ENCODE measurements at regions not wholly inside any gene's neighbourhood (a gene's known extent, or its start where the extent isn't known, plus 50 kb on each side); places are given as distances from the start of the nearest gene placed in this dataset.

DNA sequence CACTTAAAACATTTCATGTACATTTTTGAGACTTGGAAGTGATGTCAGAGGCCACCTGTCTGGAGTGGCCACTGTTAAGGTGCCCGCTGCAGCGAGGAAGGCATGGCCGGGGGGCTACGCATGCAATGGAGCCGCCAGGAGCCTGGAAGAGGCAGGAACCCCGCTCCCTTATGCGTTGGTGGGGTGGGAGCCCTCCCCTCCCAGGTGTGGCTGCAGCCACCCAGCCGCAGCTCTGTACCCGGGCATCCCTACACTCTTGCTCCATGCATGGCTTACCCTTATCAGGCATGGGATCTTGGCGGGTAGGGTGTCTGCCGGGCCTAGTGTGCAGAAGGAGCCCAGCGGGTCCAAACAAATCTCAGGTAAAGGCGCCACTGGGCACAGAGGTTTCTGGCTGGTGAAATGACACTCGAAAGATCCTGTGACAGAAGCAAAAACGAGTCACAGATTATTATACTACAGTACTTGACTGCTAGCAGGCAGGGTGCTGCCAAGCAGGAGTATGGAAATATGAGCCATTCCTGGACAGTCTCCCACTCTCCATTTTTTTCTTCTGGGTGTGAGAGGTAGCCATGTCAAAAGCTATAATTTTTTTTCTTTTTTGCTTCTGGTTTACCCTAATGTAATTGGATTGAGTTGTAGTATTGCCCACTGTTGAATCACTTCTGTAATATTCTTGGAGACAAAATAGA lies 1606.3 kb upstream of the MIR17HG start:
- peak; percentile 7 for DNase-seq

DNA sequence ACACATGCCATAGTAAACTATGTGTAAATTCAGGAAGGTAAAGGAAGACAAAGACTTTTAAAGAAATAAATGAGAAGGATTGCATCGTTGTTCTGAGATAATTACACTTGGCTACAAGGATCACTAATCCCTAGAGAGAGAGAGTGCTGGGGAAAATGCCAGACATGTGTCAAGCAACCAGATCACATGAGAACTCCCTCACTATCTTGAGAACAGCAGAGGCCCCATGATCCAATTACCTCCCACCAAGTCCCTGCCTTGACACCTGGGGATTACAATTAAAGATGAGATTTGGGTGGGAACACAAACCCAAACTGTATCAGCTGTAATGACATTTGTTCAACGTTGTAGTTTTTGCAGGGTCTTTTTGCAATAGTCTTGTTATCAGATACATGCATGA lies 1600.9 kb upstream of the MIR17HG start:
- DNase-seq, result peak; percentile 17

DNA sequence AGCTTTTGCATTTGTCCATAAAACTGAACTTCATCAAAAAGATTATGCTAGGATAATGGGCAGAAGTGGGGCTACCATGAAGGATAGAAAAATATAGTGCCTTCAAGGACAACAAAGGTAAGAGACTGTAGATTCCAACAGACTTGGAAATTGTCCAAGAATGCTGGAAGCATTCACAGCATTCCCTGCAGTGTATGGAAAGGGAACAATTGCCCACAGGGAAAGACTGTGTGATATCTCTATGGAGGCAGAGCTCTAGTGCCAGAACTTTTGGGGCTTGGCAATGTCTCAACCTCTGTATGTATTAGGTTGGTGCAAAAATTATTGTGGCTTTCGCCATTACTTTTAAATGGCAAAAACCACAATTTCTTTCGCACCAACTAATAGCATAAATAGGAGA lies 1598.8 kb upstream of the MIR17HG start:
- DNase-seq, result no peak

DNA sequence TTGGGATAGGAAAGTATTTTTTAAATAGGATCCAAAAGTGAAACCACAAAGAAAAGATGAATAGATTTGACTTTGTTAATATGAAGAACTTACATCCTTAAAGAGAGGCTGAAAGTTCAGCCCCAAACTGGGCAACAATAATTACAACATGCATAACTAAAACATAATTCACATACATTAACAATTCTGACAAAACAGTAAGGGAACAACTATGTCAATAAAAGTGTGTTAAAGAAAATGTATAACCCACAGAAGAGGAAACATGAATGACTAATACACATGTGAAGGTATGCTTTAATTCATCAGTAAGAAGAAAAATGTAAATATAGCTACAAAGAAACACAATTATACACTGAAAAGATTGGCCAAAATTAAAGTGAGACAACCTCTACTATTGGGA lies 1597.6 kb upstream of the MIR17HG start:
- DNase-seq, result no peak

DNA sequence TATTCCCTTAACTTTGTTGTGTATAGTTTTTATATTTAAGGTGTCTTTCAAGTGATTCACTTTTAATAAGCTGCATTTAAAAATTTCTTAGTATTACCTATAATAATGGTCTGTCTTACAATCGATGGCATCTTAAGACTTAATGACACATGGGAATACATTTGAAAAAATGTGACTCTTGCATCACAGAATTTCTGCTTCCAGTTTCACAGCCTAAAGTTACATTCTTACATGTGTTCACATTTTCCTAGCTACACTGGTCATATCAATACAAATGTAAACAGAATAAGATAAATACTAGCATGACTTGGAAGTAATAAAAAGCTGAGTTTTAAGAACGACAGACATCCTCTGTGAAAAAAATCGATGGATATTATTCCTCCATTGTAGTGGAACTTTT lies 1597.1 kb upstream of the MIR17HG start:
- DNase-seq, result no peak

DNA sequence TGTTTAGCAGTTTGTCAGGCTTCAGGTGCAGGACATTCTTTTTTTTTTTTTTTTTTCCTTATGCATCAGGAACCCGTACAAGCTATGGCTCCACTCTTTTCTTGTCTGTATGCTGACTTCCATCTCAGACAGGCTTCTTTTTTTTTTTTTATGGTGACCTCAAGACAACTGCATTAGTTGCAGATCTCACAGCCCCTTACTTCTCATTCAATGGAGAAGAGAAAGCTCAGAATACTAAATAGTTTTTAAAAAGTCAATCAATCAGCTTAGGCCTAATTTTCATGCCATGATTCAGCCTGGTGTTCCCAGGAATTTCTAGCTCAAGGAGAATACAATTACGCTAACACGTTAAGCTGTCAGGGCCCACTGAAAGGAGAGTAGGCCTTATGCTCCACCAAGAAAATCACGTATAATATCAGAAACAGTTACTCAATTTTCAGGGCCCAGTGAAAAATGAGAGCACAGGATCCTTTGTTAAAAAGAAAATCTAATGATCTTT lies 1596.0 kb upstream of the MIR17HG start:
- DNase-seq, result no peak

DNA sequence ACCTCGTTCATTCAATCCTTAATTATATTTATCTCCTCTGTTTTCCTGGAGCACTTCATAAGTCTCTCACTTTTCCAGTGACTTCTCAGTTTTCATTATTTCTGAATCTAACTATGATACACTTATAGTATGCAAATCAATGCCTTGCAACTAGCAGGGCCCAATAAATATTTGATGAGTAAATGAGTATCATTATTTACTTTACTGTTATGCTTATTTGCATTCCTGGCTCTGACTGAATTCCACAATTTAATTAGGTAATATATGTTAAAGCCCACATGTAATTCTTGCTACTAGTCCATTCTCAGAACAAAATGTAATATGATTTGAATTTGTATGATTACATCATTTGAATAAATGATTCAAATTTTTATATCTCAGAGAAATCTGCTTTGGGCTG lies 1595.1 kb upstream of the MIR17HG start:
- DNase-seq, result no peak

DNA sequence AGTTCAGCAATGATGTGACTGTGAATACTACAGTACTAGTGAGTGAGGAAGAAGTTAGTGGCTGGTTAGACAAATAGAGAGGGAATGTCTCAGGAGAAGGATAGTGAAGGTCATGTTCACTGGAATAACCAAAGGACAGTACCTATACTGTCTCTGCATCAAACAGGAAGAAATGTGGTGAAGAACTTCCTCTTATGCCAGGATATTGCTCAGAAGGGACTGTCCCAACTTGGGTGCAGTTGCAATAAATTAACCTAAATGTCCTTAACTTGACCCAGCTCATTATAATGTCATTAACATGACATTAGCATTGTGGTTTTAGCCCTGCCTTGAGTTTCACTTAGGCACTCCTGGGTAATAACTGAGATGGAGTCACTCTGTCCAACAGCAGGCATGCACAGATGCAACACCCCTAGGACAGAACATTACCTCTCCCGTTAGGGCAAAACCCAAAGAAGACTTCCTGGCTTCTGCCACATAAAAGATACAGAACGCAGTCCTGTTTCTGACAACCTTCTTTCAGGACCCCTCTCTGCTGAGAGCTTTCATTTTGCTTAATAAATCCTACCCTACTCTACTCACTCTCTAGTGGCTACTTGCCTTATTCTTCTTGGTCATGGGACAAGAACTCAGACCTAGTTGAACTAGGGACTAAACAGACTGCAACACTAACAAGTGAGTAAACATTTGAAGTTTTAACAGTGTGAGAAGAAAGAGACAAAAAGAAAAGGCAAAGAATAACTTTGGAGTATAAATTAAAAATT lies 1591.6 kb upstream of the MIR17HG start:
- DNase-seq, result no peak

DNA sequence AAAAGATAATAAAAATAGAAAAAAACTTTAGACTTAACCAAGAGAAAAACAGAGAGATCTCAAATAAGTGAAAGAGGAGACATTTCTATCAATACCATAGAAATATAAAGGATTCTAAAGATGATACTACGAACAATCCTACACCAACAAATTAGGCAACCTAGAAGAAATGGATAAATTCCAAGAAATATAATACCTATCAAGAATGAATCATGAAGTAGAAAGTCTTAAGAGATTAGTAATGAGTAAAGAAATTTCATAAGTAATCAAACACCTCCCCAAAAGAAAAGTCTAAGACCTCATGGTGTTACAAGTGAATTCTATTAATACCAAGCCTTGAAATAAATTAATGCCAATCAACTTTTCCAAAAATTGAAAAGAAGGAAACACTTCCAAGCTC lies 1584.5 kb upstream of the MIR17HG start:
- no peak for DNase-seq

DNA sequence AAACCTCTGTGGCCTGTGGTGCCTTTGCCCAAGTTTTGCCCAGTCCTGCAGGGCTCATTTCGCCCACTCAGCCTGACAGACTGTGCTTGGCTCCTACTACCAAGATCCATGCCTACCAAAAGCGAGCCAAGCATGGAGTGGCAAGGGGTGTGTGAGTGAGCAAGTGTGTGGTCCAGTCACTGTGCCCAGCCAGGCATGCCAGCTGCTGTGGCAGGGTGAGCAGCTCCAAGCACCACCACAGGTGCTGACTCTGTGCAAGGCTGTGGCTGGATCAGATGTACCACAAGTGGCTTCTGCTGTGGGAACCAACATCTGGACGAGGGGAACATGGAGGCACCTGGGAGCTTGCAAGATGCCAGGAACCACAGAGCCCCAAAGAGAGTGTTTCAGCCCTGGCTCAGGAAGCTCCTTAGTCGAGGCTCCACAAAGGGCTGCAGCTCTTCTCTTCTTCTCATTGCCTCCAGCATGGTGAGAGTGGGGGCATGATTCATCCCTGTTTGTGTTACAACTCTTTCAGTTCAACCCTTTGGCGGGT lies 1564.2 kb upstream of the MIR17HG start:
- DNase-seq, result no peak

GRCh38 chr13:89784161-89784809 lies 1563.2 kb upstream of the MIR17HG start:
- no peak for DNase-seq

DNA sequence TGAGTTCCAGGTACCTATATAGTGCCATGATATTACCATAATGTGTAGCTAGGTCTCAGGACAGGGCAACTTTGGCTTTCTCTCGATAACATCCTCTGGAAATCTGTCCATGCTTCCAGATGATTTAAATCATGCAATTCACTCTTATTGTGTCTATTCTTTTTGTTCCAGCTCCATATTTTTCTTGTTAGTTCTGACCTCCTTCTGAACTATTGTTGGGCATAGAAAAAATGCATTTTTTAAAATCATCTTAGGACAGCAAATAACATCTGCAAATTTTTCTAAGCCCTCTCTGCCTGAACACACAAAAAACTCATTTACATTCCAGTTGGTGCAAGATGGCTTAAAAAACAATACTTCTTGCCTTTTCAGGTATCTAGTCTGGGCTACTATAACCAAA lies 1561.0 kb upstream of the MIR17HG start:
- DNase-seq, result peak; percentile 13

- peak; percentile 23 for DNase-seq
These were observed 1556.8 kb upstream of the MIR17HG start for GRCh38 chr13:89790696-89791095.

DNA sequence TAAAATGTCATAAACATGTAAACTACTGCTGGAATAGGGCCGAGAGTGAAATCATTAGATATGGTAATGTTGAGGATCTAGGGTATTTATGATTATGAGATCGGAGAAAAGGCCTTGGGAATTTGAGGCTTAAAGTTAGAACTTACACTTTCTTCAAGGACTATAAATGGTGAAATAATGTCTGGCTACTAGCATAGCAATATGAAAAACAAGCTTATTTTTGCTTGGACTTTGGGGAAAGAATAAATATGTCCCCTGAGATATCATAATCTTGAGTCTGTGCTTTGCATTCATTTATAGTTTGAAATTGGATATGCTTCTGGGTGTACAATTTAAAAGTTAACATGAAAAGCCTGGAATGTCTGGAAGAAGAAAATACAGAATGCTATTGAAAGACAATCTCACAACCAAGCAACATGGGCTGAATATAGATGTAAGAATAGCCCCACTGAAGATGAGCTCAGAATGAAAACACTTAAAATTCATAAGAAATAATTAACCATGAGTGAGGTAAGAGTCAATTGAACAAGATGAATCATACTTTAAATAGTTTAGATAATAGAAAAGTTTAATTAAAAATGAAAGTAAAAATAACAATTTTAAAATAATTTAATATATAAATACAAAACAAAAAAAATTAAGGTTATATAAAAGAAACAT lies 1555.4 kb upstream of the MIR17HG start:
- peak; percentile 2 for DNase-seq

DNA sequence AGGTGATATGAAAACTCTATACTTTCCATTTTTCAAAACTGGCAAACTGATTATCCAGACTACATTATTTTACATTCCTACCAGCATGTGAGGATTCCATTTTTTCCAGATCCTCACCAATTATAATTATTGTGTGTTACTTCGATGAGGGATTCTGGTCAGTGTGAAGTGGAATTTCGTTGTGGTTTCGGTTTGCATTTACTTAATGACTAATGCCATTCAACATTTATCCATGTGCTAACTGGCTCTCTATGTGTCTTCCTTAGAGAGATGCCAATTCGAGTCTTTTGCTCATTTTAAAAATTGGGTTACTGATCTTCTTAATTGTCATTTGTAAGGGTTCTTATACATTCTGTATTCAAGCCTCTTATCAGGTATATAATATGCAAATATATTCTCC lies 1551.3 kb upstream of the MIR17HG start:
- no peak for DNase-seq

DNA sequence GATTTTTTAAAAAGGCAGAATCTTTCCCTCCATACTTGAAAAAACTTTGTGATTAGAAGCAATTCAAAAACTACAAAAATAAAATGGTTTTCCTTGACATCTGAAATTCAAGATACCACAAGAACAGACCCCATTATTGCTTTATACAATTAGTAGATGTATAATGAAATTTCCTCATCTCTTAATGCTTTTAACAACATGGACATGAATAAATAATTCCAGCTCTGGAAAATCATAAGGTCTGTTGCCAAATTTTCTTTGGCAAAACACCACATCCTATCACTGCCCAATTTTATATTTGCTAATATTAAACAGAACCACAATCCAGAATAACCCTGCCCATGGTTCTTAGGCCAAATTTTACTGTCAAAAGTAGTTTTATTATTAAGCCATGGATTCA lies 1543.6 kb upstream of the MIR17HG start:
- no peak for DNase-seq

DNA sequence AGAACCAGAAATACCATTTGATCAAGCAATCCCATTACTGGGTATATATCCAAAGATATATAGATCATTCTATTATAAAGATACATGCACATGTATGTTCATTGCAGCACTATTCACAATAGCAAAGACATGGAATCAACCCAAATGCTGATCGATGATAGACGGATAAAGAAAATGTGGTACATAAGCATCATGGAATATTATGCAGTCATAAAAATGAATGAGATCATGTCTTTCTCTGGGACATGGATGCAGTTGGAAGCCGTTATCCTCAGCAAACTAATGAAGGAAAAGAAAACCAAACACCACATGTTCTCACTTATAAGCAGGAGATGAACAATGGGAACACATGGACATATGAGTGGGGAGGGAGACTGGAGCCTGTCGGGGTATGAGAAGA lies 1540.9 kb upstream of the MIR17HG start:
- DNase-seq, result no peak

DNA sequence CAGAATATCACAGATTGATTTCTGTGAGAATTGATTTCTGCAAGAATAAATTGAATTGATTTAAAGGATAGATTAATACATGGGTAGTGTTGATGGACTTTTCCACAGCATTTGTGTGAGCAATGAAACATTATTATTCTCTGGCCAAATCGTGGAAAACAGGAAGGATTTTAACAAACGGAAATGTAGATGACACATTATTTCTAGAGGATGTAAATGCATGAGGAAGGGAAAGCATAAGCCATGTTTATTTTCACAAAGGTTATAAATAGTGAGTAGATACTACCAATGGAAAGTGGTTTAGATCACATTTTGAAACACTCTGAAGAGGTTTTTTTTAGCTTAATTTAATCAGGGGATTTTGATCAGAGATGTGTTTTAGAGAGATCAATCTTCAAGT lies 1534.6 kb upstream of the MIR17HG start:
- DNase-seq, result no peak

DNA sequence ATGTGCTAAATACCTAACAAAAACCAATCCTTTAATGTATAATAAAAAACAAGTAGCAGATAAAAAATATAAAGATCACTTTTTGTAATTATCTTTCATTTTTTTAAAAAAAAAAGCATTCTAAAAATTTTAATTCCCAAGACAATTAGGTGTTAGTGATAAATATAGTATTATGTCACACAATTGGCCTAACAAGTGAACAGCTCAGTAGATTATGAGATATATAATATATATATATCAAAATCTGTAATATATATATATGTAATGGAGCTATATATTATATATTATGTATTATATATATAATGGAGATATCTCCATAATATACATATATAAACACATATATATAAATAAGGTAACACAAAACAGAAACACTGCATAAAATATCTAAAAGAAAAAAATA lies 1531.1 kb upstream of the MIR17HG start:
- no peak for DNase-seq

GRCh38 chr13:89822467-89822866 lies 1525.0 kb upstream of the MIR17HG start:
- DNase-seq, result no peak

GRCh38 chr13:89827552-89827951 lies 1519.9 kb upstream of the MIR17HG start:
- DNase-seq, result no peak

DNA sequence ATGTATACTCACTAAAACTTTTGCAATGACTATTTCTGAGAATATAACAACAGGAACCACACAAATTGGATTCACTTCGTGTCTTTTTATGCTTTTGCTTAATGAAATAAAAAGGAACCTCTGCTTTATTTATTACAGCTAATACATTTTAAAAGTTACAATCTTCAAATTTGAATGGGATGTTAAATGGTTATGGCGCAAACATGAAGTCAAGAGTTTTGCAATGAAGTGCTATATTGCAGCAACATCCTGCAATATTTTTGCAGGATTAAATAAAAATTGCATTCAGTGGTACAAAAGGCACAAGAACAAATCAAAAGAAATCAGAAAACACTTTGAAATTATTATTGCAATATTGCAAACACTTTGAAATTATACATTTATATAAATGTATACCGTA lies 1519.0 kb upstream of the MIR17HG start:
- no peak for DNase-seq

DNA sequence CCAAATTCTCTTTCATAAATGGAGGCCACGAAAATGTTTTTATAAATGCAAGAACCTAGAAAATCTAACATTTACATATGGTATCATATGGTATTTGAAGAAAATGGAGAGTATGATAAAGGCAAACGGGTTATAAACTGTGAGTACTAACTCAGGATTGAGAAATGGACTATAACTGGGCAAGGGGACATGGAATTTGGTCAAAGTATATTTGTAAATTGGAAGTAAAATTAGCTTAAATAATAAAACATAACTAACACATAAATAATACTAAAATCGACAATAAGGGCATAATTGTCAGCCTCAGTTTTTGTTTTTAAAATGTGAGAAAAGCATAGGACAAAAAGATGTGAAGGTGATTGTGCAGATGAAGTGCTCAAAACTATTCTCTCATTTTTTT lies 1516.3 kb upstream of the MIR17HG start:
- no peak for DNase-seq

Data from skin of body (tissue), 1 donor.